PC-9 (cell line): ENCODE measurements at regions not wholly inside any gene's neighbourhood (a gene's known extent, or its start where the extent isn't known, plus 50 kb on each side); places are given as distances from the start of the nearest gene placed in this dataset.

Experiments
- BruUV-seq: library from RNA; stranded (reverse); fragments of 400-500 nt; replicated peaks from 2 replicates; lab custom pipeline; 2021; lab: Mats Ljungman, UMichigan
- CTCF ChIA-PET: fragments of 300-600 bp; sonication (Branson Sonifier 250); formaldehyde crosslinking; loops from one replicate; lab custom pipeline; 2022; ENCODE audit warnings: antibody characterized with exemption; lab: Charles Lee
- POLR2A ChIA-PET: fragments of 300-600 bp; sonication (Branson Sonifier 250); formaldehyde crosslinking; loops from one replicate; lab custom pipeline; 2022; ENCODE audit warnings: antibody characterized with exemption; ENCODE audit not compliant: unreplicated experiment; lab: Charles Lee
- DNase-seq, 2 experiments: peaks; one replicate each; pipeline versions ENCODE4 v3.0.0 to v3.0.0-alpha.2; 2015 to 2022; ENCODE audit warnings: mixed read lengths in 1 of 2
- H2AFZ ChIP-seq: fragments of 200-600 bp; sonication (generic); 2 replicates; pipeline ENCODE4 v1.8.1; 2017; ENCODE audit warnings: antibody characterized with exemption
- H3F3A ChIP-seq: fragments of 200-600 bp; sonication (generic); 2 replicates; pipeline ENCODE4 v1.8.1; 2017; ENCODE audit warnings: antibody characterized with exemption, mild to moderate bottlenecking, low read depth; ENCODE audit not compliant: insufficient read depth
- H3K27ac ChIP-seq: fragments of 200-600 bp; sonication (generic); 2 replicates; pipeline ENCODE4 v1.6.1; 2016; ENCODE audit warnings: mixed run types
- H3K27me3 ChIP-seq: fragments of 200-600 bp; sonication (generic); 2 replicates; pipeline ENCODE4 v1.6.1; 2016; ENCODE audit warnings: low read depth, mixed run types; ENCODE audit not compliant: insufficient read depth
- H3K36me3 ChIP-seq: fragments of 200-600 bp; sonication (generic); 2 replicates; pipeline ENCODE4 v1.6.1; 2016; ENCODE audit warnings: low read depth, mixed run types
- H3K4me1 ChIP-seq: fragments of 200-600 bp; sonication (generic); replicated peaks from 2 replicates; pipeline ENCODE4 v1.6.1; 2016; ENCODE audit warnings: mixed run types; ENCODE audit not compliant: insufficient read depth
- H3K4me2 ChIP-seq: fragments of 200-600 bp; sonication (generic); 2 replicates; pipeline ENCODE4 v1.6.1; 2017; ENCODE audit warnings: mixed run types
- H3K4me3 ChIP-seq: fragments of 200-600 bp; sonication (generic); 2 replicates; pipeline ENCODE4 v1.6.1; 2016; ENCODE audit warnings: mixed run types
- H3K79me2 ChIP-seq: fragments of 200-600 bp; sonication (generic); 2 replicates; pipeline ENCODE4 v1.6.1; 2017; ENCODE audit warnings: low read depth, mixed run types
- H3K9me2 ChIP-seq: fragments of 200-600 bp; sonication (generic); 2 replicates; pipeline ENCODE4 v1.8.1; 2017; ENCODE audit warnings: mild to moderate bottlenecking; ENCODE audit not compliant: insufficient read depth
- H3K9me3 ChIP-seq: fragments of 200-600 bp; sonication (generic); 2 replicates; pipeline ENCODE4 v1.8.1; 2016; ENCODE audit warnings: low read depth; ENCODE audit not compliant: insufficient read depth
- H4K20me1 ChIP-seq: fragments of 200-600 bp; sonication (generic); 2 replicates; pipeline ENCODE4 v1.8.1; 2017; ENCODE audit not compliant: insufficient read depth
- CTCF ChIP-seq: fragments of 200-600 bp; sonication (generic); conservative IDR thresholded peaks from 2 replicates; pipeline ENCODE4 v1.6.1; 2017; ENCODE audit warnings: mixed run types, antibody characterized with exemption, mild to moderate bottlenecking, moderate library complexity
- EZH2 ChIP-seq: fragments of 200-600 bp; sonication (generic); IDR thresholded peaks from 2 replicates; pipeline ENCODE4 v1.8.0; 2017; ENCODE audit warnings: antibody characterized with exemption, low read depth
- intact Hi-C: fragments of 100-400 bp; cut with micrococcal nuclease; formaldehyde crosslinking; loops from one replicate; pipeline ENCODE4 v1.10.0; 2022; ENCODE audit not compliant: unreplicated experiment

DNA sequence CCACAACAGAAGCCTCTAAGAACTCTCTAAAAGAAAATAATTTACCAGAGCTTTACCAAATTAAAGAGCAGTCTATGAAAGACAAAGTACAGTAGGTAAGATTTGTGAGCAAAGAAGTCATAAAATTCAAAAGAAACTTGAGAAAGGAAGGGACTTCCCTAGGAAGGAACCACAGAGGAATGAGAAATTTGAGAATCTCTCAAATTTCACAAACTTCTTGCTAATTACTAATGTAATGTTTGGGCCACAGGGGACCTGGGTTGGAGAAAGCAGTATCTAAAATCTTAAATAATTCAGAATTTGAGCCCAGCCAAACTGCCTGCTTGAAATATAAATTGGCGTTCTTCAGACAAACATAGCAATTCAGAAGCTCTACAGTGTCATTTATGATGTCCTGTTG lies 225.0 kb upstream of the PRR16 start:
- no peaks in the 10 kb centered on the region for H4K20me1 ChIP-seq
- H3K36me3 ChIP-seq = no peaks in the 10 kb centered on the region
- H3K9me3 ChIP-seq = no peaks in the 10 kb centered on the region
- POLR2A ChIA-PET = no interaction called here
- intact Hi-C loops = no loop called here
- TF ChIP-seq CTCF (no peak), EZH2 (no peak)
- no peaks in the 10 kb centered on the region for H3F3A ChIP-seq
- no peaks in the 10 kb centered on the region for H3K79me2 ChIP-seq
- peak overlapping the region; percentile 12; the same call in 1 of the 2 replicates for H3K4me2 ChIP-seq
- H3K27ac ChIP-seq = no peak overlapping the region
- no peak for DNase-seq
- peak overlapping the region; percentile 56 for H2AFZ ChIP-seq
- BruUV-seq = no TSS peak
- H3K4me3 ChIP-seq = no peak overlapping the region
- H3K4me1 ChIP-seq = 0 out of 2 replicates have a peak, but pooled peaks cover 11% of the 10 kb centered on the region
- no peaks in the 10 kb centered on the region for H3K9me2 ChIP-seq
- no peaks in the 10 kb centered on the region for H3K27me3 ChIP-seq
- CTCF ChIA-PET = no interaction called here

DNA sequence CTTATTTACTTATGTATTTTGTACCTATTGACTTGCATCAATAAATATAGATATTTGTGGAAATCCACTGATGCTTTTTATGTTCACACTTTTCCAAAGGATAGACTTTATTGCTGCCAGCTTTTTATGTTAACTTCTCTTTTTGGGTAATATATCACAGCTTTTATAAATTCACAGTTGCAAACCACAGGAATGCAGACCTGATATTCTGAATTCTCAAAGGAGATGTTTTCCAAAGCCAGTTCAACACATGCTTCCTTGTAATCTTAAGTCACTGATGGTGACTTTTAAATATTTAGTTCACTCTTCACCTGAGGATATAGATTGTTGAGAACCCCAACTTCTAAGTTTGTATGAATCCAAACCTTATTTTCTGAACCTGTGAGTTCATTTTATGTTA lies 223.4 kb upstream of the PRR16 start:
- Histone ChIP-seq H3K9me2 (no peaks in the 10 kb centered on the region), H3K9me3 (no peaks in the 10 kb centered on the region), H3K27me3 (no peaks in the 10 kb centered on the region), H3K27ac (no peak overlapping the region), H4K20me1 (no peaks in the 10 kb centered on the region), H3K36me3 (no peaks in the 10 kb centered on the region), H3K79me2 (no peaks in the 10 kb centered on the region), H3K4me1 (0 out of 2 replicates have a peak, but pooled peaks cover 11% of the 10 kb centered on the region), H3K4me3 (no peak overlapping the region), H3K4me2 (no peak overlapping the region), H3F3A (no peaks in the 10 kb centered on the region), H2AFZ (no peak overlapping the region)
- TF ChIP-seq EZH2 (no peak), CTCF (no peak)
- no peak for DNase-seq
- CTCF ChIA-PET = no interaction called here
- intact Hi-C loops = no loop called here
- BruUV-seq = no TSS peak
- POLR2A ChIA-PET = no interaction called here

DNA sequence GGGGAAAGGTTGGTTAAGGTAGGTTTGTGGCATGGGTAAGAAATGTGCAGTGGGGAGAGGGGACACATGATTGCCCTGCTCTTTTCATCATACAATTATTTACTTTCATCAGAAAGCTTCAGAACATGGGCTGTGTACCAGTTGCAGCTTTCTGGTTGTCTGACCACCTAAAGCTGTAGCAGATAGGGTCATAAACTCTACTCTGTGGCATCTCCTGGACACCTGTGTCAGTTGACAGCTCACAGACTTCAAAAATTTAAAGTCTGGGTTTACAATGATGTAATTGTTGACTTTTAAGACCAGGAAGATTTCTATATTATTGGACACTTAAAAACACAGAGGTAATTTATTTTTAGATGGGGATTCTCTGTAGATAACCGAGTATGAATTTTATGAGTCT lies 222.7 kb upstream of the PRR16 start:
- no peaks in the 10 kb centered on the region for H3K9me2 ChIP-seq
- H3K4me1 ChIP-seq = 0 out of 2 replicates have a peak, but pooled peaks cover 11% of the 10 kb centered on the region
- DNase-seq = no peak
- H3K27ac ChIP-seq = no peak overlapping the region
- no peak for TF ChIP-seq EZH2
- TF ChIP-seq CTCF = no peak
- H3K9me3 ChIP-seq = no peaks in the 10 kb centered on the region
- POLR2A ChIA-PET = no interaction called here
- no peaks in the 10 kb centered on the region for H3K36me3 ChIP-seq
- no peaks in the 10 kb centered on the region for H4K20me1 ChIP-seq
- no peaks in the 10 kb centered on the region for H3K27me3 ChIP-seq
- no TSS peak for BruUV-seq
- H3K79me2 ChIP-seq = no peaks in the 10 kb centered on the region
- H3K4me3 ChIP-seq = no peak overlapping the region
- H2AFZ ChIP-seq = no peak overlapping the region
- CTCF ChIA-PET = no interaction called here
- no peak overlapping the region for H3K4me2 ChIP-seq
- no peaks in the 10 kb centered on the region for H3F3A ChIP-seq
- intact Hi-C loops = no loop called here
